ENCODE measurements at regions not wholly inside any gene's neighbourhood (a gene's known extent, or its start where the extent isn't known, plus 50 kb on each side); places are given as distances from the start of the nearest gene placed in this dataset.

- DNase-seq = no peak
These were observed 115.7 kb upstream of the LINGO1 start for GRCh38 chr15:77748078-77749064.

- DNase-seq = no peak
These were observed 114.7 kb upstream of the LINGO1 start for GRCh38 chr15:77747175-77748077.

- no peak for DNase-seq
These were observed 113.8 kb upstream of the LINGO1 start for GRCh38 chr15:77746254-77747174.

DNA sequence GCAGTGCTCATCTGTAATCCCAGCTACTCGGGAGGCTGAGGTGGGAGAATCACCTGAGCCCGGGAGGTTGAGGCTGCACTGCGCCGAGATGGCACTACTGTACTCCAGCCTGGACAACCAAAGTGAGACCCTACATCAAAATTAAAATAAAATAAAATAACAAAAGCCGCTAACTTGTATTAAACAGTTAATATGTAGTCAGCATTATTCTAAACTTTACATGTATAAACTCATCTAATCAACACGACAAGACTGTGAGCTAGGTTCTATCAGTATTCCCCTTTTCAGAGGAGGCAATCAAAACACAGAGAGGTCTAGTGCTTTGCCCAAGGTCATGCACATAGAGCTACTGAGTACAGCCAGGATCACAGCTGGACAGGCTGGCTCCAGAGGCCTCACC is 111.7 kb upstream of the LINGO1 start:
- no peak for DNase-seq

DNA sequence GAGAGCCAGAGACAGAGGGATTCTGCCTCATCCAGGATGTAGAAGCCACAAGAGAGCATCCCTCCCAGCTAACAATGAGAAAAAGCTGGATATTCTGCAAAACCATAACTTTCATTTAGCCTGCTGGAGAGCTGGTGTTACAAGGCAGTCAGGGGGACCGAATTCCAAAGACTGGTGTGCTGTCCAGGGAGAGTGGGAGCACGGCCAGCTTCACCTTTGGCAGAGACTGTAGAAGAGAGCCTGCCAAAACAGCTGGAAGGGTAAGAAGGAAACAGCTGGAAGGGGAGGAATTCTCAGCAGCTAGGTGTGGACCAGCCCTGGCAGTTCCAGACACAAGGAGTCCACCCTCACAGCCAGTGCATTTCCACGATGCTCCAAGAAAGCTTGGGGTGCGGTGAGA is 109.9 kb upstream of the LINGO1 start:
- no peak for DNase-seq

DNA sequence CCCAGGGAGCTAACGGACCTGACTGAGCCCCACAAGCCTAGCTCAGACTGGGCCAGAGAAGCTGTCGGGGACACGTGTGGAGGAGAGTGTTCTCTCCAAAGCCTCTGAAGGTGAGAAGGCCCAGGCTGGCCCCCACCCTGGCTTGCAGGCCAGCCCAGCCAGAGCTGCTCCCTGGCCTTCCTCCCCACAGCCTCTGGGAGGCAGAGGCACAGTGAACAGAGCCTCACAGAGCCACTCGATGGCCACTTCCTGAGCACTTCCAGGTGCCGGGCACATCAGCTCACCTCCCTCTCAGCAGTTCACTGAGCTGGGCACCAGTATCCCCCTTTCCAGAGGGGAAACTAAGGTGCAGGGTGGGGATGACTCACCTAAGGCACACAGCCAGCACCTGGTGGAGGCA is 109.4 kb upstream of the LINGO1 start:
- no peak for DNase-seq

- DNase-seq = no peak
These were observed 108.4 kb upstream of the LINGO1 start for GRCh38 chr15:77741106-77741505.

DNA sequence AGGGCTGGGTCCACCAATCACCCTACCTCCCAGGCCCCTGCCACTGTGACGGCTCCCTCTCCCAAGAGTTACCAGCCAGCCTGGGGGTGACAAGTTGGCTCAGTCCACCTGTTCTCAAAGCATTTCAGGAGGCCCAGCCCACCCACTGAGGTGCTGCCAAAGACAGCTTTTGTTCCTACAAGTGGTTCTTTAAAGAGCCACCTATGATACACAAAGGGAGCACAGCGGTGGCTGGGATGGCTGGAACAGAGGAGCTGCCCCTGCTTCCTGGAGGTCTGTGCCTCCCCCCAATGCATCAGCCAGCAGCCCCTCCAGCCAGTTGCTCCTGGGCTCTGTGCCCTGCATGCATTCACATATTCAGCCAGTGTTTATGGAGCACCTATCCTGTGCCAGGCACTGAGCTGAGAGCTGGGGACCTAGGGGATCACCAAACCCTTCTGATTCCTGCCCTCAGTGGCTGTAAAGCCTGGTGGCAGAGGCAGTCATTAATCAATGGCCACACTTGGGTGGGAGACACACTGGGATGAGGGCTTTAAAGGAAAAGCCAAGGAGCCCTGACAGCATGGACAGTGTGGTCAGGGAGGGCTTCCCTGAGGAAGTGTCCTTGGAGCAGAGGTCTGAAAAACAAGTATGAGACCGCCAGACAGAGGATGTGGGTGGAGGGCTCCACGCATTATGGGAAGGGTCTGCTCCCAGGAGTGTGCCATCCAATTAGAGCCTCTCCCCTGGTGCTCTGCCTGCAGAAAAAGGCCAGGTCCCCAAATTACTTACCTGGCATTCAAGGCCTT is 107.1 kb upstream of the LINGO1 start:
- no peak for DNase-seq

GRCh38 chr15:77738441-77739302 is 106.0 kb upstream of the LINGO1 start:
- no peak for DNase-seq

DNA sequence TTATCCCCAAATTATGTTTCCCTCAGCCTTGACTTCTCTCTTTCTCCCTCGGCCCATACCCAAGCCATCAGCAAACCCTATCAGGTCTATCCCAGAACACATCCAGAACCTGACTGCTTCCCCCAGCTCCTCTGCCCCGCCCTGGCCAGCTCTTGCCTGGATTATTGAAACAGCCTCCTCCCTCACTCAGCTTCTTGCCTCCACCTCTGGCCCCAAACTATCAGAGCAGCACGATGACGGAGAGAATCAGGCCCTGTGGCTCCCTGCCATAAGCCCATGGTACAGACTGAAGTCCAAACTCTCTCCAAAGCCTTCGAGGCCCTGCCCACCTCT is 105.3 kb upstream of the LINGO1 start:
- DNase-seq = no peak

GRCh38 chr15:77737238-77738037 is 104.7 kb upstream of the LINGO1 start:
- no peak for DNase-seq

GRCh38 chr15:77734306-77734705 is 101.6 kb upstream of the LINGO1 start:
- DNase-seq = no peak

- no peak for DNase-seq
These were observed 101.0 kb upstream of the LINGO1 start for GRCh38 chr15:77733579-77734300.

GRCh38 chr15:77732514-77733335 is 100.0 kb upstream of the LINGO1 start:
- DNase-seq = no peak

- DNase-seq = no peak
These were observed 99.2 kb upstream of the LINGO1 start for GRCh38 chr15:77731945-77732344.

GRCh38 chr15:77731067-77731466 is 98.4 kb upstream of the LINGO1 start:
- no peak for DNase-seq

GRCh38 chr15:77727635-77728304 is 95.1 kb upstream of the LINGO1 start:
- no peak for DNase-seq

DNA sequence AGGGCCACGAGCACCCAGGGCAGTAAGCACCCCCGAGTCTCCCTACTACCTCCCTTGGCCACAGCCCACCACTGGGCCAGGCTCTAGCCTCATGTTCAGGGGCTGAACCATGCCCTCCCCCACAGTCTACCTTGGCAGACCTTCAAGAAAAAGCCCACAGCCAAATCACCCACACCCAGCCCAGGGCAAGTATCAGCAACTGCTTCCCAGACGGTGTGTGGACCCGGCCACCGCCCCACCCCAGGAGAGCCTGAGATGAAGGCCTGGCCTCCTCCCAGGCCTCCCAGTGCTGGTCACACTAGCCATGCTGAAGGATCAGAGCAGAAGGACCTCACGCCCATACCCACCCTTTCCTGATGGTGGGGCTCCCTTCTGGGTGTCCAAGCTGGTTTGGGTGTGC is 92.0 kb upstream of the LINGO1 start:
- DNase-seq = no peak
